SK-N-SH treated with all-trans-retinoic acid at 6 μM for 48 hours (cell line): ENCODE measurements at regions not wholly inside any gene's neighbourhood (a gene's known extent, or its start where the extent isn't known, plus 50 kb on each side); places are given as distances from the start of the nearest gene placed in this dataset.

Experiments used
- ATAC-seq: fragments of 200-7000 bp; cut with Tn5 transposase; 3 replicates; pipeline ENCODE4 v1.9.1; 2020; ENCODE audit warnings: mild to moderate bottlenecking, moderate library complexity
- BACH2 ChIP-seq: fragments of 250-450 bp; sonication (Bioruptor Pico); IDR thresholded peaks from 2 replicates; pipeline ENCODE4 v1.9.0; 2021; ENCODE audit warnings: mild to moderate bottlenecking, borderline replicate concordance
- CREB5 ChIP-seq: fragments of 250-450 bp; sonication (Bioruptor Pico); IDR thresholded peaks from 2 replicates; pipeline ENCODE4 v1.5.1; 2020; ENCODE audit warnings: low read depth, mild to moderate bottlenecking, moderate library complexity
- CSDC2 ChIP-seq: fragments of 250-450 bp; sonication (Bioruptor Pico); IDR thresholded peaks from 2 replicates; pipeline ENCODE4 v1.5.0; 2020; ENCODE audit warnings: mild to moderate bottlenecking, moderate library complexity
- CSRNP3 ChIP-seq: fragments of 250-450 bp; sonication (Bioruptor Pico); IDR thresholded peaks from 2 replicates; pipeline ENCODE4 v1.5.1; 2021; ENCODE audit warnings: mild to moderate bottlenecking, moderate library complexity
- ESRRG ChIP-seq: fragments of 250-450 bp; sonication (Bioruptor Pico); IDR thresholded peaks from 2 replicates; pipeline ENCODE4 v1.6.1; 2021; ENCODE audit warnings: mild to moderate bottlenecking
- GLIS3 ChIP-seq: fragments of 250-450 bp; sonication (Bioruptor Pico); IDR thresholded peaks from 2 replicates; pipeline ENCODE4 v1.5.0; 2020; ENCODE audit warnings: mild to moderate bottlenecking, moderate library complexity
- ISL1 ChIP-seq: fragments of 250-450 bp; sonication (Bioruptor Pico); IDR thresholded peaks from 2 replicates; pipeline ENCODE4 v2.1.2; 2022; ENCODE audit warnings: mild to moderate bottlenecking, moderate library complexity
- OSR1 ChIP-seq: fragments of 250-450 bp; sonication (Bioruptor Pico); IDR thresholded peaks from 2 replicates; pipeline ENCODE4 v1.8.0; 2022; ENCODE audit warnings: moderate library complexity, mild to moderate bottlenecking, inconsistent platforms
- PATZ1 ChIP-seq: fragments of 250-450 bp; sonication (Bioruptor Pico); IDR thresholded peaks from 2 replicates; pipeline ENCODE4 v1.8.0; 2020; ENCODE audit warnings: mild to moderate bottlenecking, moderate library complexity, borderline replicate concordance
- POU6F1 ChIP-seq: fragments of 250-450 bp; sonication (Bioruptor Pico); IDR thresholded peaks from 2 replicates; pipeline ENCODE4 v1.8.0; 2021; ENCODE audit warnings: low read depth, mild to moderate bottlenecking, moderate library complexity, borderline replicate concordance
- PPARA ChIP-seq: fragments of 250-450 bp; sonication (Bioruptor Pico); IDR thresholded peaks from 2 replicates; pipeline ENCODE4 v1.5.0; 2020; ENCODE audit warnings: mild to moderate bottlenecking, borderline replicate concordance
- TCF4 ChIP-seq: fragments of 250-450 bp; sonication (Bioruptor Pico); IDR thresholded peaks from 2 replicates; pipeline ENCODE4 v1.8.0; 2021; ENCODE audit warnings: mild to moderate bottlenecking, moderate library complexity, borderline replicate concordance
- TOX ChIP-seq: fragments of 250-450 bp; sonication (Bioruptor Pico); IDR thresholded peaks from 2 replicates; pipeline ENCODE4 v1.8.0; 2021; ENCODE audit warnings: mild to moderate bottlenecking, moderate library complexity, borderline replicate concordance
- TSHZ2 ChIP-seq: fragments of 250-450 bp; sonication (Bioruptor Pico); IDR thresholded peaks from 2 replicates; pipeline ENCODE4 v1.5.0; 2020; ENCODE audit warnings: mild to moderate bottlenecking, moderate library complexity
- ZC3H10 ChIP-seq: fragments of 250-450 bp; sonication (Bioruptor Pico); IDR thresholded peaks from 2 replicates; pipeline ENCODE4 v1.5.1; 2021; ENCODE audit warnings: mild to moderate bottlenecking, moderate library complexity
- ZFP3 ChIP-seq: fragments of 250-450 bp; sonication (Bioruptor Pico); IDR thresholded peaks from 2 replicates; pipeline ENCODE4 v1.5.0; 2020; ENCODE audit warnings: mild to moderate bottlenecking, moderate library complexity
- ZFP30 ChIP-seq: fragments of 450-650 bp; formaldehyde crosslinking; IDR thresholded peaks from 2 replicates; pipeline ENCODE4 v1.5.0; 2022; ENCODE audit warnings: mild to moderate bottlenecking, moderate library complexity
- ZNF565 ChIP-seq: fragments of 450-650 bp; formaldehyde crosslinking; conservative IDR thresholded peaks from 2 replicates; pipeline ENCODE4 v1.5.0; 2020; ENCODE audit warnings: low read depth, mild to moderate bottlenecking, moderate library complexity
- ZNF70 ChIP-seq: fragments of 450-650 bp; formaldehyde crosslinking; IDR thresholded peaks from 2 replicates; pipeline ENCODE4 v1.5.0; 2020; ENCODE audit warnings: mild to moderate bottlenecking, moderate library complexity
- ZNF8 ChIP-seq: fragments of 450-650 bp; formaldehyde crosslinking; IDR thresholded peaks from 2 replicates; pipeline ENCODE4 v1.5.0; 2020; ENCODE audit warnings: mild to moderate bottlenecking, moderate library complexity

- no peak for TF ChIP-seq CREB5 (CRISPR knock-in tag)
- TF ChIP-seq PPARA (CRISPR knock-in tag): no peak
- TF ChIP-seq TOX (CRISPR knock-in tag): no peak
- no peak for TF ChIP-seq ZFP30
- no peak for TF ChIP-seq ZNF8 (CRISPR knock-in tag)
- no peak for TF ChIP-seq ZC3H10 (CRISPR knock-in tag)
- TF ChIP-seq, all 23 proteins: peak for 0
These were observed 736.8 kb downstream of the DIPK2A start (continued) for GRCh38 chr3:144708437-144708836.

GRCh38 chr3:144737281-144737680, 765.7 kb downstream of the DIPK2A start:
- ATAC-seq: no peak
- TF ChIP-seq ZNF70 (CRISPR knock-in tag) (no peak), ZFP30 (no peak), ZC3H10 (CRISPR knock-in tag) (no peak), TSHZ2 (CRISPR knock-in tag) (no peak), OSR1 (CRISPR knock-in tag) (no peak), GLIS3 (CRISPR knock-in tag) (no peak), ISL1 (no peak), CSRNP3 (CRISPR knock-in tag) (no peak), ZNF8 (CRISPR knock-in tag) (no peak), PATZ1 (CRISPR knock-in tag) (no peak), TCF4 (CRISPR knock-in tag) (no peak), CSDC2 (CRISPR knock-in tag) (no peak)

GRCh38 chr3:144743225-144743668, 771.6 kb downstream of the DIPK2A start:
- ATAC-seq: no peak
- no peak for TF ChIP-seq CSDC2 (CRISPR knock-in tag)
- no peak for TF ChIP-seq ISL1
- no peak for TF ChIP-seq CREB5 (CRISPR knock-in tag)
- TF ChIP-seq CSRNP3 (CRISPR knock-in tag): no peak
- no peak for TF ChIP-seq POU6F1 (CRISPR knock-in tag)
- TF ChIP-seq PPARA (CRISPR knock-in tag): no peak
- TF ChIP-seq ZFP3 (CRISPR knock-in tag): no peak
- no peak for TF ChIP-seq ZNF565
- TF ChIP-seq BACH2 (CRISPR knock-in tag): no peak
- no peak for TF ChIP-seq GLIS3 (CRISPR knock-in tag)
- no peak for TF ChIP-seq TSHZ2 (CRISPR knock-in tag)
- TF ChIP-seq ESRRG (CRISPR knock-in tag): no peak
- TF ChIP-seq OSR1 (CRISPR knock-in tag): no peak
- no peak for TF ChIP-seq ZNF70 (CRISPR knock-in tag)
